BE2C (cell line): ENCODE measurements at regions not wholly inside any gene's neighbourhood (a gene's known extent, or its start where the extent isn't known, plus 50 kb on each side); places are given as distances from the start of the nearest gene placed in this dataset.
A peak's percentile ranks its signal among the peaks of the same experiment; 100 is the strongest.

Experiments
- DNase-seq: peaks from one replicate; pipeline ENCODE4 v3.0.0-alpha.2; 2020
- H3K27me3 ChIP-seq: fragments of 250-450 bp; sonication (Bioruptor Pico); 2 replicates; pipeline ENCODE4 v1.5.1; 2020; ENCODE audit warnings: mild to moderate bottlenecking
- H3K36me3 ChIP-seq: fragments of 250-450 bp; sonication (Bioruptor Pico); 2 replicates; pipeline ENCODE4 v1.5.1; 2020; ENCODE audit warnings: mild to moderate bottlenecking
- H3K4me1 ChIP-seq: fragments of 250-450 bp; sonication (Bioruptor Pico); 2 replicates; pipeline ENCODE4 v1.5.1; 2020
- H3K4me3 ChIP-seq: 2 replicates; pipeline ENCODE4 v1.5.1; 2011; ENCODE audit warnings: low read depth, low read length
- H3K9me3 ChIP-seq: fragments of 250-450 bp; sonication (Bioruptor Pico); 2 replicates; pipeline ENCODE4 v1.5.1; 2020
- CTCF ChIP-seq: IDR thresholded peaks from 2 replicates; pipeline ENCODE4 v1.5.1; 2012; ENCODE audit warnings: mild to moderate bottlenecking, low read depth, low read length

- no peak for DNase-seq
- Histone ChIP-seq H3K9me3 (no peaks in the 10 kb centered on the region), H3K27me3 (no peaks in the 10 kb centered on the region), H3K36me3 (no peaks in the 10 kb centered on the region), H3K4me3 (no peak overlapping the region), H3K4me1 (peaks cover 8% of the 10 kb centered on the region)
- no peak for TF ChIP-seq CTCF
Measured at GRCh38 chr10:121282797-121283515, 315.3 kb downstream of the FGFR2 start.

GRCh38 chr10:121284936-121285335 is 313.3 kb downstream of the FGFR2 start:
- Histone ChIP-seq H3K4me1 (peaks cover 8% of the 10 kb centered on the region), H3K36me3 (no peaks in the 10 kb centered on the region), H3K9me3 (no peaks in the 10 kb centered on the region), H3K27me3 (no peaks in the 10 kb centered on the region), H3K4me3 (peak overlapping the region; percentile 37)
- peak; percentile 52 for DNase-seq
- no peak for TF ChIP-seq CTCF

- Histone ChIP-seq H3K9me3 (no peaks in the 10 kb centered on the region), H3K36me3 (no peaks in the 10 kb centered on the region), H3K4me1 (peaks cover 8% of the 10 kb centered on the region), H3K27me3 (no peaks in the 10 kb centered on the region), H3K4me3 (peak overlapping the region; percentile 37)
- no peak for DNase-seq
- TF ChIP-seq CTCF: no peak
Measured at GRCh38 chr10:121285406-121286196, 312.6 kb downstream of the FGFR2 start.

GRCh38 chr10:121288011-121288410 is 310.2 kb downstream of the FGFR2 start:
- no peak for TF ChIP-seq CTCF
- Histone ChIP-seq H3K4me3 (no peak overlapping the region), H3K36me3 (no peaks in the 10 kb centered on the region), H3K9me3 (no peaks in the 10 kb centered on the region), H3K27me3 (no peaks in the 10 kb centered on the region), H3K4me1 (peaks cover 8% of the 10 kb centered on the region)
- DNase-seq: no peak

GRCh38 chr10:121288864-121289661 is 309.2 kb downstream of the FGFR2 start:
- TF ChIP-seq CTCF: no peak
- DNase-seq: no peak
- Histone ChIP-seq H3K9me3 (no peaks in the 10 kb centered on the region), H3K4me1 (peaks cover 7% of the 10 kb centered on the region), H3K36me3 (no peaks in the 10 kb centered on the region), H3K27me3 (no peaks in the 10 kb centered on the region), H3K4me3 (no peak overlapping the region)
